ENCODE measurements at regions not wholly inside any gene's neighbourhood (a gene's known extent, or its start where the extent isn't known, plus 50 kb on each side); places are given as distances from the start of the nearest gene placed in this dataset.

GRCh38 chr17:63250830-63251229, 195.3 kb downstream of the CYB561 start:
- Mint-ChIP-seq H3K27ac (no peak overlapping the region), H3K36me3 (no peaks in the 10 kb centered on the region), H3K9me3 (peaks cover 4% of the 10 kb centered on the region), H3K27me3 (ENCODE audit: low read depth) (no peaks in the 10 kb centered on the region), H3K4me1 (peaks cover 4% of the 10 kb centered on the region), H3K4me3 (no peak overlapping the region)
- no peak for TF ChIP-seq CREB1 (CRISPR knock-in tag; IDR thresholded peaks at IDR 0.05)
- no peak for TF ChIP-seq MXD4 (CRISPR knock-in tag; IDR thresholded peaks at IDR 0.05; ENCODE audit: borderline replicate concordance)
- TF ChIP-seq, protein P1, sequence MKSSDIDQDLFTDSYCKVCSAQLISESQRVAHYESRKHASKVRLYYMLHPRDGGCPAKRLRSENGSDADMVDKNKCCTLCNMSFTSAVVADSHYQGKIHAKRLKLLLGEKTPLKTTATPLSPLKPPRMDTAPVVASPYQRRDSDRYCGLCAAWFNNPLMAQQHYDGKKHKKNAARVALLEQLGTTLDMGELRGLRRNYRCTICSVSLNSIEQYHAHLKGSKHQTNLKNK (CRISPR knock-in tag; IDR thresholded peaks at IDR 0.05): no peak
- TF ChIP-seq, protein P2, sequence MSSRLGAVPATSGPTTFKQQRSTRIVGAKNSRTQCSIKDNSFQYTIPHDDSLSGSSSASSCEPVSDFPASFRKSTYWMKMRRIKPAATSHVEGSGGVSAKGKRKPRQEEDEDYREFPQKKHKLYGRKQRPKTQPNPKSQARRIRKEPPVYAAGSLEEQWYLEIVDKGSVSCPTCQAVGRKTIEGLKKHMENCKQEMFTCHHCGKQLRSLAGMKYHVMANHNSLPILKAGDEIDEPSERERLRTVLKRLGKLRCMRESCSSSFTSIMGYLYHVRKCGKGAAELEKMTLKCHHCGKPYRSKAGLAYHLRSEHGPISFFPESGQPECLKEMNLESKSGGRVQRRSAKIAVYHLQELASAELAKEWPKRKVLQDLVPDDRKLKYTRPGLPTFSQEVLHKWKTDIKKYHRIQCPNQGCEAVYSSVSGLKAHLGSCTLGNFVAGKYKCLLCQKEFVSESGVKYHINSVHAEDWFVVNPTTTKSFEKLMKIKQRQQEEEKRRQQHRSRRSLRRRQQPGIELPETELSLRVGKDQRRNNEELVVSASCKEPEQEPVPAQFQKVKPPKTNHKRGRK (CRISPR knock-in tag; IDR thresholded peaks at IDR 0.05; ENCODE audit: borderline replicate concordance): no peak
- no peak for TF ChIP-seq ZBTB43 (CRISPR knock-in tag; IDR thresholded peaks at IDR 0.05)
- no peak for TF ChIP-seq ERG (CRISPR knock-in tag; IDR thresholded peaks at IDR 0.05)
- no peak for TF ChIP-seq GTF2I (CRISPR knock-in tag; conservative IDR thresholded peaks at IDR 0.05)
- TF ChIP-seq CREM (CRISPR knock-in tag; IDR thresholded peaks at IDR 0.05): no peak
- TF ChIP-seq ELF4 (CRISPR knock-in tag; IDR thresholded peaks at IDR 0.05; ENCODE audit: low read depth): no peak
- no peak for TF ChIP-seq SOX15 (CRISPR knock-in tag; IDR thresholded peaks at IDR 0.05)
- TF ChIP-seq, protein P3, sequence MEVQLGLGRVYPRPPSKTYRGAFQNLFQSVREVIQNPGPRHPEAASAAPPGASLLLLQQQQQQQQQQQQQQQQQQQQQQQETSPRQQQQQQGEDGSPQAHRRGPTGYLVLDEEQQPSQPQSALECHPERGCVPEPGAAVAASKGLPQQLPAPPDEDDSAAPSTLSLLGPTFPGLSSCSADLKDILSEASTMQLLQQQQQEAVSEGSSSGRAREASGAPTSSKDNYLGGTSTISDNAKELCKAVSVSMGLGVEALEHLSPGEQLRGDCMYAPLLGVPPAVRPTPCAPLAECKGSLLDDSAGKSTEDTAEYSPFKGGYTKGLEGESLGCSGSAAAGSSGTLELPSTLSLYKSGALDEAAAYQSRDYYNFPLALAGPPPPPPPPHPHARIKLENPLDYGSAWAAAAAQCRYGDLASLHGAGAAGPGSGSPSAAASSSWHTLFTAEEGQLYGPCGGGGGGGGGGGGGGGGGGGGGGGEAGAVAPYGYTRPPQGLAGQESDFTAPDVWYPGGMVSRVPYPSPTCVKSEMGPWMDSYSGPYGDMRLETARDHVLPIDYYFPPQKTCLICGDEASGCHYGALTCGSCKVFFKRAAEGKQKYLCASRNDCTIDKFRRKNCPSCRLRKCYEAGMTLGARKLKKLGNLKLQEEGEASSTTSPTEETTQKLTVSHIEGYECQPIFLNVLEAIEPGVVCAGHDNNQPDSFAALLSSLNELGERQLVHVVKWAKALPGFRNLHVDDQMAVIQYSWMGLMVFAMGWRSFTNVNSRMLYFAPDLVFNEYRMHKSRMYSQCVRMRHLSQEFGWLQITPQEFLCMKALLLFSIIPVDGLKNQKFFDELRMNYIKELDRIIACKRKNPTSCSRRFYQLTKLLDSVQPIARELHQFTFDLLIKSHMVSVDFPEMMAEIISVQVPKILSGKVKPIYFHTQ (CRISPR knock-in tag; IDR thresholded peaks at IDR 0.05): no peak
- TF ChIP-seq KAT7 (CRISPR knock-in tag; IDR thresholded peaks at IDR 0.05; ENCODE audit: borderline replicate concordance): no peak
- TF ChIP-seq TP53 (CRISPR knock-in tag; IDR thresholded peaks at IDR 0.05): no peak
- no peak for TF ChIP-seq ZNF263 (CRISPR knock-in tag; IDR thresholded peaks at IDR 0.05; ENCODE audit: low read depth)
- DNase-seq (ENCODE audit: low spot score) (no peak), ATAC-seq (no peak)
- ChIA-PET CTCF (no interaction called here), POLR2A (no interaction called here)

DNA sequence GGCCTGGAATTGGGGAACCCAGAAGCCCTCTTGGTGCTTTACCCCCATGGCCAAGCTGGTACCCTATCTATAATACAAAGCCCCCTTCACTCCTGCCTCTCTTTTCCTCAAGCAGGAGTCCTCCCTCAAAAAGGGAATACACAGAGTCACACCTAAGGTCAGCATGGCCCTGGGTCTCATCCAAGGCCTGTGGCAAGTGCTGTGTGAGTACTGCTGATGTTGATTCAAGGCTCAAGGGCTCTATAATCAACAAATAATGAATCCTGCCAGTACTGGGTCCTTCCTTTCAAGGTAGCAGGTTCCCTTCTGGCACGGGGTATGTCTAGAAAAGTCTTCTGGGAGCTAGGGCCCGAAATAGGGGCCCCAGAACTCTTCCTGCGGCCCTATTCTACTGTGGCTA, 187.3 kb downstream of the CYB561 start:
- peaks cover 7% of the 10 kb centered on the region for H3K9me3 Mint-ChIP-seq
- H3K4me3 Mint-ChIP-seq: no peak overlapping the region
- DNase-seq (ENCODE audit: low spot score) (no peak), ATAC-seq (no peak)
- H3K4me1 Mint-ChIP-seq: no peaks in the 10 kb centered on the region
- no peaks in the 10 kb centered on the region for H3K36me3 Mint-ChIP-seq
- H3K27me3 Mint-ChIP-seq (ENCODE audit: low read depth): no peaks in the 10 kb centered on the region
- ChIA-PET POLR2A (no interaction called here), CTCF (no interaction called here)
- H3K27ac Mint-ChIP-seq: no peak overlapping the region
- TF ChIP-seq FOXJ3 (CRISPR knock-in tag; IDR thresholded peaks at IDR 0.05; ENCODE audit: borderline replicate concordance) (no peak), MAX (CRISPR knock-in tag; IDR thresholded peaks at IDR 0.05) (no peak), SMAD4 (CRISPR knock-in tag; IDR thresholded peaks at IDR 0.05) (no peak), MXD4 (CRISPR knock-in tag; IDR thresholded peaks at IDR 0.05; ENCODE audit: borderline replicate concordance) (no peak)
- TF ChIP-seq, protein P4, sequence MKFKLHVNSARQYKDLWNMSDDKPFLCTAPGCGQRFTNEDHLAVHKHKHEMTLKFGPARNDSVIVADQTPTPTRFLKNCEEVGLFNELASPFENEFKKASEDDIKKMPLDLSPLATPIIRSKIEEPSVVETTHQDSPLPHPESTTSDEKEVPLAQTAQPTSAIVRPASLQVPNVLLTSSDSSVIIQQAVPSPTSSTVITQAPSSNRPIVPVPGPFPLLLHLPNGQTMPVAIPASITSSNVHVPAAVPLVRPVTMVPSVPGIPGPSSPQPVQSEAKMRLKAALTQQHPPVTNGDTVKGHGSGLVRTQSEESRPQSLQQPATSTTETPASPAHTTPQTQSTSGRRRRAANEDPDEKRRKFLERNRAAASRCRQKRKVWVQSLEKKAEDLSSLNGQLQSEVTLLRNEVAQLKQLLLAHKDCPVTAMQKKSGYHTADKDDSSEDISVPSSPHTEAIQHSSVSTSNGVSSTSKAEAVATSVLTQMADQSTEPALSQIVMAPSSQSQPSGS (CRISPR knock-in tag; IDR thresholded peaks at IDR 0.05; ENCODE audit: borderline replicate concordance, low read depth): no peak
- TF ChIP-seq, protein P5, sequence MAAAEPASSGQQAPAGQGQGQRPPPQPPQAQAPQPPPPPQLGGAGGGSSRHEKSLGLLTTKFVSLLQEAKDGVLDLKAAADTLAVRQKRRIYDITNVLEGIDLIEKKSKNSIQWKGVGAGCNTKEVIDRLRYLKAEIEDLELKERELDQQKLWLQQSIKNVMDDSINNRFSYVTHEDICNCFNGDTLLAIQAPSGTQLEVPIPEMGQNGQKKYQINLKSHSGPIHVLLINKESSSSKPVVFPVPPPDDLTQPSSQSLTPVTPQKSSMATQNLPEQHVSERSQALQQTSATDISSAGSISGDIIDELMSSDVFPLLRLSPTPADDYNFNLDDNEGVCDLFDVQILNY (CRISPR knock-in tag; IDR thresholded peaks at IDR 0.05): no peak
- TF ChIP-seq, protein P6, sequence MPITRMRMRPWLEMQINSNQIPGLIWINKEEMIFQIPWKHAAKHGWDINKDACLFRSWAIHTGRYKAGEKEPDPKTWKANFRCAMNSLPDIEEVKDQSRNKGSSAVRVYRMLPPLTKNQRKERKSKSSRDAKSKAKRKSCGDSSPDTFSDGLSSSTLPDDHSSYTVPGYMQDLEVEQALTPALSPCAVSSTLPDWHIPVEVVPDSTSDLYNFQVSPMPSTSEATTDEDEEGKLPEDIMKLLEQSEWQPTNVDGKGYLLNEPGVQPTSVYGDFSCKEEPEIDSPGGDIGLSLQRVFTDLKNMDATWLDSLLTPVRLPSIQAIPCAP (CRISPR knock-in tag; IDR thresholded peaks at IDR 0.05): no peak
- TF ChIP-seq, protein P7, sequence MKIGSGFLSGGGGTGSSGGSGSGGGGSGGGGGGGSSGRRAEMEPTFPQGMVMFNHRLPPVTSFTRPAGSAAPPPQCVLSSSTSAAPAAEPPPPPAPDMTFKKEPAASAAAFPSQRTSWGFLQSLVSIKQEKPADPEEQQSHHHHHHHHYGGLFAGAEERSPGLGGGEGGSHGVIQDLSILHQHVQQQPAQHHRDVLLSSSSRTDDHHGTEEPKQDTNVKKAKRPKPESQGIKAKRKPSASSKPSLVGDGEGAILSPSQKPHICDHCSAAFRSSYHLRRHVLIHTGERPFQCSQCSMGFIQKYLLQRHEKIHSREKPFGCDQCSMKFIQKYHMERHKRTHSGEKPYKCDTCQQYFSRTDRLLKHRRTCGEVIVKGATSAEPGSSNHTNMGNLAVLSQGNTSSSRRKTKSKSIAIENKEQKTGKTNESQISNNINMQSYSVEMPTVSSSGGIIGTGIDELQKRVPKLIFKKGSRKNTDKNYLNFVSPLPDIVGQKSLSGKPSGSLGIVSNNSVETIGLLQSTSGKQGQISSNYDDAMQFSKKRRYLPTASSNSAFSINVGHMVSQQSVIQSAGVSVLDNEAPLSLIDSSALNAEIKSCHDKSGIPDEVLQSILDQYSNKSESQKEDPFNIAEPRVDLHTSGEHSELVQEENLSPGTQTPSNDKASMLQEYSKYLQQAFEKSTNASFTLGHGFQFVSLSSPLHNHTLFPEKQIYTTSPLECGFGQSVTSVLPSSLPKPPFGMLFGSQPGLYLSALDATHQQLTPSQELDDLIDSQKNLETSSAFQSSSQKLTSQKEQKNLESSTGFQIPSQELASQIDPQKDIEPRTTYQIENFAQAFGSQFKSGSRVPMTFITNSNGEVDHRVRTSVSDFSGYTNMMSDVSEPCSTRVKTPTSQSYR (CRISPR knock-in tag; IDR thresholded peaks at IDR 0.05): no peak

Measured in WTC11 (cell line).